NT2/D1 (cell line): ENCODE measurements at regions not wholly inside any gene's neighbourhood (a gene's known extent, or its start where the extent isn't known, plus 50 kb on each side); places are given as distances from the start of the nearest gene placed in this dataset.

ENCODE experiments used
- DNase-seq: peaks from one replicate; pipeline ENCODE4 v3.0.0-alpha.2; 2011; ENCODE audit warnings: low read depth, low spot score
- H3K27me3 ChIP-seq: 2 replicates; pipeline ENCODE4 v1.6.0; 2011; ENCODE audit warnings: mild to moderate bottlenecking; ENCODE audit not compliant: insufficient read length, insufficient read depth
- H3K36me3 ChIP-seq: 2 replicates; pipeline ENCODE4 v1.6.1; 2011; ENCODE audit warnings: mild to moderate bottlenecking, low read length, mixed read lengths; ENCODE audit not compliant: insufficient read depth, insufficient read length
- H3K4me1 ChIP-seq: 2 replicates; pipeline ENCODE4 v1.5.1; 2011; ENCODE audit not compliant: insufficient read depth, insufficient read length
- H3K4me3 ChIP-seq: 2 replicates; pipeline ENCODE4 v1.5.1; 2011; ENCODE audit warnings: low read depth; ENCODE audit not compliant: insufficient read length
- H3K9ac ChIP-seq: 2 replicates; pipeline ENCODE4 v1.6.0; 2011; ENCODE audit warnings: low read depth; ENCODE audit not compliant: insufficient read length
- H3K9me3 ChIP-seq: 2 replicates; pipeline ENCODE4 v1.5.1; 2011; ENCODE audit warnings: mild to moderate bottlenecking, low read length; ENCODE audit not compliant: insufficient read depth
- SUZ12 ChIP-seq: IDR thresholded peaks from 2 replicates; pipeline ENCODE4 v1.6.1; 2011; ENCODE audit not compliant: insufficient read length, insufficient read depth; ENCODE audit errors: extremely low read depth
- YY1 ChIP-seq: IDR thresholded peaks from 2 replicates; pipeline ENCODE4 v1.6.1; 2011; ENCODE audit not compliant: insufficient read length, insufficient read depth
- ZNF274 ChIP-seq: IDR thresholded peaks from 2 replicates; pipeline ENCODE4 v1.6.1; 2011; ENCODE audit warnings: mild to moderate bottlenecking, low read depth, low read length

DNA sequence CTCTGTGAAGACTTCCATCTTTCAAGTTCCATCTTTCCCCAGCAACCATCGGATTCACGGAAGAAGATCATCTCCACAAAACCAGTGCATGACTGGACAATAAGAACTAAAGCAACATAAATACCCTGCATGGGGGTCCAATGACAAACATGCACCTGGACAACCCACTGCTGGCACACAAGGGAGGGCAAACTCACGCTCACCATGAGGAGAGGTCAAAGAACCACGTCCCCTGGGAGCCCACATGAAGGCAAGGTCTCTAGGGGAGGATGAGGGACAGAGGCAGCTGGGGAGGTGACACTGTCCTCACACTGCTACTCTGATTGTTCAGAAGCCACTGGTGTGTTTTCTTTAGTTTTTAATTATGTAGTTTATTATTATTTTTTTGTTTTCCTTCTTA lies 190.8 kb downstream of the MED10 start:
- Histone ChIP-seq H3K4me1 (peaks cover 2% of the 10 kb centered on the region), H3K27me3 (no peaks in the 10 kb centered on the region), H3K36me3 (no peaks in the 10 kb centered on the region), H3K4me3 (no peak overlapping the region), H3K9me3 (no peaks in the 10 kb centered on the region), H3K9ac (no peak overlapping the region)
- TF ChIP-seq SUZ12 (no peak), ZNF274 (no peak), YY1 (no peak)
- DNase-seq, result no peak

DNA sequence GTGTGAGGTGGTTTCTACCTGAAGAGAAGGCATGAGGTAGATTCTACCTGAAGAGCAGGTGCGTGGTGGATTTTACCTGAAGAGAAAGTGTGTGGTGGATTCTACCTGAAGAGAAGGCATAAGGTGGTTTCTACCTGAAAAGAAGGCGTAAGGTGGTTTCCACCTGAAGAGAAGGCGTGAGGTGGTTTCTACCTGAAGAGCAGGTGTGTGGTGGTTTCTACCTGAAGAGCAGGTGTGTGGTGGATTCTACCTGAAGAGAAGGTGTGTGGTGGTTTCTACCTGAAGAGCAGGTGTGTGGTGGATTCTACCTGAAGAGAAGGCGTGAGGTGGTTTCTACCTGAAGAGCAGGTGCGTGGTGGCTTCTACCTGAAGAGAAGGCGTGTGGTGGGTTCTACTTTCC lies 192.8 kb downstream of the MED10 start:
- DNase-seq, result no peak
- Histone ChIP-seq H3K9me3 (no peaks in the 10 kb centered on the region), H3K27me3 (no peaks in the 10 kb centered on the region), H3K4me1 (peaks cover 3% of the 10 kb centered on the region), H3K4me3 (no peak overlapping the region), H3K36me3 (no peaks in the 10 kb centered on the region), H3K9ac (no peak overlapping the region)
- TF ChIP-seq ZNF274, result no peak
- TF ChIP-seq SUZ12, result no peak
- no peak for TF ChIP-seq YY1

DNA sequence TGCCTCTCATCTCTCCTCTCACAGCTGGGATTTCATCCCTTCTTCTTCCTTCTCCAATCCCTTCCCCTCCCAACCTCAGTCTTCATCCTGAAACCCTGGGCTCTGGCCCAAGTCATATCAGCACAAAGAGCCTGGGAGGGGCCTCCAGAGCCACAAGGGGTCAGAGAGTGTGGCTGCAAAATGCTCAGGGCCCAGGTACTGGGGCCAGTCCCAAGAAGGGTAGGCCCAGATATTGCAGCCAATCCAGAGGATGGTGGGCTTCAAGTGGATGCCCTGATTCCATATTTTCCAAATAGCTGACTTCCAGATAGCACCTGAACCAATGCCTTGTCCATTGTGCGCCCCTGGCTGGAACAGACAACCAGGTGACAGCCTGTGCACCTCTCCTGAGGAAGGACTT lies 193.9 kb downstream of the MED10 start:
- no peaks in the 10 kb centered on the region for H3K36me3 ChIP-seq
- no peak overlapping the region for H3K4me3 ChIP-seq
- H3K4me1 ChIP-seq, result peaks cover 3% of the 10 kb centered on the region
- no peaks in the 10 kb centered on the region for H3K27me3 ChIP-seq
- DNase-seq, result no peak
- TF ChIP-seq SUZ12 (no peak), YY1 (no peak), ZNF274 (no peak)
- no peaks in the 10 kb centered on the region for H3K9me3 ChIP-seq
- no peak overlapping the region for H3K9ac ChIP-seq

DNA sequence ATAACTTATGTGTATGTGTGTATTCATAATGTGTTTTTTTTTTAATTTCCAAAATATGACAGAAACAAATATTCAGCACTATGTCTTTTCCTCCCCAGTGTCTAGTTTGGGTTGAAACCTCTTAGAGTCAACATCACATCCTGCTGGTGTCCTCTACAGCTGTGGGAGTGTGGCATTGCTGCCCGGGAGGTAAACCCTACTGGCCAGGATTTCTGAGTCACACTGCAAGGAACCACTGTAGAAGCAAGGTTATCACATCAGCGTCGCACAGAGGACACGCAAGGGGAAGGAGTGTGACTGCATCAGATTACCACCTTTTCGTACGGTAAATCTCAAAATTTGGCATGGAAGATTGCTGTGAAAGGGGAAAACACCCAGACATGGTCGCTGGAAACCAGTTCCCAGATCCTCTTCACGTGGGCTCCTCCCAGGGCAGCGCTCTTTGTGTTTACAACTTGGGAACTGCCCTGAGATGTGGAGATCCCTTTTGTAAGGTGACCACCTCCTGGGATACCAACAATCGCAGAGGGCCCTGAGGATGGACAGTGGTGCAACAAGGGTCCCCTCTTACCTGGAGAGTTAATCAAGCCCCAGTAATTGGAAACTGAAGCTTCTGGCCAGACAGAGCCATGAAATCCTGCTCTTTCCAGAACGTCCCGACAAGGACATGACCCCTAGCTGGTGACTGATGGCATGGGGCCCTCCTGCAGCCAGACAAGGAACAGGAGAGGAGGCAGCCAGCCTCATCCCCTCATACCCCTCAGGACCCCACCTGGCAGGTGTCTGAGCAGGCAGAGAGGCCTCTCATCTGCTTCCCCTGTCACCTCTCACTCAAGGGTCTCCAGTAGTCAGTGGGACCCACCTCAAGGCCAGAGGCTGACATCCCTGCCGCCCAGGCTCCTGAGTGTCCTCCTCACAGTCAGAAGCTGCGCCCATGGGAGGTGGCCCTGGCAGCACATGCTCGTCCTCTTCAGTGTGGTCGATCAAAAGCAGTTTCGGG lies 194.7 kb downstream of the MED10 start:
- Histone ChIP-seq H3K27me3 (no peaks in the 10 kb centered on the region), H3K9me3 (no peaks in the 10 kb centered on the region), H3K36me3 (no peaks in the 10 kb centered on the region), H3K4me3 (no peak overlapping the region), H3K9ac (no peak overlapping the region), H3K4me1 (peaks cover 3% of the 10 kb centered on the region)
- TF ChIP-seq SUZ12 (no peak), YY1 (no peak), ZNF274 (no peak)
- DNase-seq, result no peak

DNA sequence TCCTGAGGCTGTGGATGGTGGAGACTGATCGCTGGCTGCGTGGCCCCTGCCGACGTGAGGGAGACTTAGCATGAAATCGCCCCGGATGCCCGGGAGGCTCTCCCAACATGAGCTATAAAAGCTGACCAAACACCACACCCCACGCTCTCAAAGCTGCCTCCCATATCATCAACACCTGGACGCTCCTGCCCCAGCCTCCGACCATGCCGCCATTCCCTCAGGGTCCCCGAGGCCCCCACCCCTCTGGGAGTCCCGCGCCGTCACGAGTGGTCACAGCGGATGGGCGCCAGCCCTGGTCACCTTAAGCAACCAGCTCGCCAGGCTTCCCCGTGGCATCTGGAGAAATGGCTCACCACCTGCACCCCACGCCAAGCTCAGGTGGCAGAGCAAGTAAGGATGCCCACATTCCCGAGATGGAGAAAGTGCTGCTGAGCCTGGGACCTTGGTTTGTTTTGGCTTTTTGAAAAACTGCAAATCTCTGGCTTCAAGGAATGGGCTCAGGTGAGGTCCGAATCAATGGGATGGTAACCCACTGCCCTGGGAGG lies 196.0 kb downstream of the MED10 start:
- Histone ChIP-seq H3K9ac (no peak overlapping the region), H3K9me3 (no peaks in the 10 kb centered on the region), H3K27me3 (no peaks in the 10 kb centered on the region), H3K36me3 (no peaks in the 10 kb centered on the region), H3K4me1 (peaks cover 3% of the 10 kb centered on the region), H3K4me3 (no peak overlapping the region)
- DNase-seq, result no peak
- no peak for TF ChIP-seq YY1
- no peak for TF ChIP-seq ZNF274
- TF ChIP-seq SUZ12, result no peak

DNA sequence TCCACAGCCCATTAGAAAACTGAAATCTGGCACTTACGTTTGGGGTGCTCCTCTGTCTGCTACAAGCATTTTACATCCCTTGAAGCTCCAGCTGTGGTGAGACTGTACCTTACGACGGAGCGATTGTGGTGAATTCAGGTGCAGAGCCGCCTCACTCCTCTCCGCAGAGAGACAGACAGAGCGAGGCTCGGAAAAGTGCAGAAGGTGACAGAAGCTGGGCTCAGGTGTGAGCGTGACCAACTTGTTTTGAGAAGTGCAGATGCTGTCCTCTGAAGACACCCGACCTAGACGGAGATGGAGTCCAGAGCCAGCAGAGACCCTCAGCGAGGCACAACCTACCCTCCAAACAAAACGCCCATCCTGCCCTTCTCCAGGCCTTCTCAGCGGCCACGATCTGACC lies 196.5 kb downstream of the MED10 start:
- Histone ChIP-seq H3K36me3 (no peaks in the 10 kb centered on the region), H3K4me1 (peaks cover 3% of the 10 kb centered on the region), H3K4me3 (no peak overlapping the region), H3K9ac (no peak overlapping the region), H3K9me3 (no peaks in the 10 kb centered on the region), H3K27me3 (no peaks in the 10 kb centered on the region)
- no peak for DNase-seq
- TF ChIP-seq ZNF274, result no peak
- no peak for TF ChIP-seq SUZ12
- no peak for TF ChIP-seq YY1

DNA sequence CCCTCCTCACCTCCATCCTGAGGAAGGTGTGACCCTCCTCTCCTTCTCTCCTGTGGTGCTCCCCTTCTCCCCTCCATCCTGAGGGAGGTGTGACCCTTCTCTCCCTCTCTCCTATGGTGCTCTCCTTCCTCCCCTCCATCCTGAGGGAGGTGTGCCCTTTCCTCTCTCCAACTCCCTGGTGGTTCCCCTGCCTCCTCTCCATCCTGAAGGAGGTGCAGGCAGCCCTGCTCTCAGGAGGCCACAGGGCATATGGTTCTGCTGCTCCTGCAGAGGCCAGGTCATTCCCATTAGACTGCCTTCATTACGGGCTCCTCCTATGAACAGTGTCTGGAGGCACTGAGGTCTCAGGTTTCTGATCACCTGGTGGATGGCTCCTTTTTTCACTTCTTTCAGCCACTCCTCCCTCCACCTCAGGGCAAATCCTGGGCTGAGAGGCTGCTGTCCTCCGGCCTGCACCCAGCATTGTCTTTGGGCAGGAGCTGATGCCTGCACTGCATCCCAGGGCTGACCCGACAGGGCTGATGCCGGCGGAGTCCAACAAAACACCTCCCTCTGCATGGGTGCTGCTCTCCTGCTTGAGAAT lies 197.1 kb downstream of the MED10 start:
- H3K9ac ChIP-seq, result no peak overlapping the region
- no peak for TF ChIP-seq YY1
- no peak for TF ChIP-seq SUZ12
- TF ChIP-seq ZNF274, result no peak
- no peak for DNase-seq
- H3K36me3 ChIP-seq, result no peaks in the 10 kb centered on the region
- H3K4me3 ChIP-seq, result no peak overlapping the region
- H3K27me3 ChIP-seq, result no peaks in the 10 kb centered on the region
- no peaks in the 10 kb centered on the region for H3K9me3 ChIP-seq
- peaks cover 3% of the 10 kb centered on the region for H3K4me1 ChIP-seq
